ENCODE measurements at regions not wholly inside any gene's neighbourhood (a gene's known extent, or its start where the extent isn't known, plus 50 kb on each side); places are given as distances from the start of the nearest gene placed in this dataset.

DNA sequence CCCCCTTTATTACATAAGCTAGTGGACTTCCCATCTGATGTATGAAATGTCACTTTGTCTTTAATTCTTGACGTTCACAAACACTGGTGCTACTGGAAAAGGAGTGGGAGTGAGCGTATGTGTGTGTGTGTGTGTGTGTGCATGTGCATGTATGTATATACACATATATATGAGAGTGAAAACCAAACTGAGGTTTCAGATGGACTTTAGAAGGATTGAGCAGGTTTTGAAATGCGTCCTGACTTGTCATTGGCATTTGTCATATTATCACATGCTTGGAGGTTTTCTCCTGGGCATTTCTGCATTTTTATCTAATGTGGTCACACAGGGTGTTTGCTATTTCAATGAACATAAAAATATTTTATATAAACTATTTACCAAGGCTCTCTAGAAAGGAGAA is 1085.9 kb downstream of the BCL11B start:
- Histone ChIP-seq H3K36me3 (ENCODE audit: control insufficient read depth, insufficient read depth, low read length) (no peaks in the 10 kb centered on the region), H3K9ac (no peak overlapping the region), H2AFZ (no peak overlapping the region), H3K4me1 (no peaks in the 10 kb centered on the region), H3K9me3 (ENCODE audit: control insufficient read depth, low read length) (no peaks in the 10 kb centered on the region), H3K27me3 (ENCODE audit: control insufficient read depth, insufficient read depth, low read length) (no peaks in the 10 kb centered on the region), H3K4me3 (ENCODE audit: low read depth, low read length) (no peak overlapping the region), H3K4me2 (ENCODE audit: low read length) (no peak overlapping the region), H3K27ac (no peak overlapping the region), H3K79me2 (no peaks in the 10 kb centered on the region)
- TF ChIP-seq CTCF (IDR thresholded peaks at IDR 0.05): no peak

DNA sequence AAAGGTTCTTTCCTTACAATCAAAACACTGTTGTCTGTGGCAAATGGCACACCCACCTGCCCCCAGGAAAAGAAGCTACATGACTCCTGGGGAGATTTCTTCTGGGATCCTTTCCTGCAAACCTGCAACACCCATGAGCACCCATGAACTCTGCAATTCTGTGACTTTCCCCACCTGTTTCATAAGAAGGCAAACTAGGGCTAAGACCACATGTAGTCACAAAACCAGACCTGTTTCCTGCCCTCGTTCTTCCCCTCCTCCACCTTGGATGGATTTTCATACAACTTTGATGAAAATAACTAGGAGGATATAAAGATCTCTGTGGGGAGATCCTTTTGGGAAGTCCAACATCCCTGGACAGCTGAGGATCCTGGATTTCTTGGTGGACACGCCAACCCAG is 1084.7 kb downstream of the BCL11B start:
- H3K4me2 ChIP-seq (ENCODE audit: low read length): no peak overlapping the region
- H2AFZ ChIP-seq: no peak overlapping the region
- no peak overlapping the region for H3K9ac ChIP-seq
- no peak overlapping the region for H3K27ac ChIP-seq
- no peaks in the 10 kb centered on the region for H3K4me1 ChIP-seq
- H3K27me3 ChIP-seq (ENCODE audit: control insufficient read depth, insufficient read depth, low read length): no peaks in the 10 kb centered on the region
- no peaks in the 10 kb centered on the region for H3K36me3 ChIP-seq (ENCODE audit: control insufficient read depth, insufficient read depth, low read length)
- H3K4me3 ChIP-seq (ENCODE audit: low read depth, low read length): no peak overlapping the region
- no peaks in the 10 kb centered on the region for H3K79me2 ChIP-seq
- no peak for TF ChIP-seq CTCF (IDR thresholded peaks at IDR 0.05)
- H3K9me3 ChIP-seq (ENCODE audit: control insufficient read depth, low read length): no peaks in the 10 kb centered on the region

DNA sequence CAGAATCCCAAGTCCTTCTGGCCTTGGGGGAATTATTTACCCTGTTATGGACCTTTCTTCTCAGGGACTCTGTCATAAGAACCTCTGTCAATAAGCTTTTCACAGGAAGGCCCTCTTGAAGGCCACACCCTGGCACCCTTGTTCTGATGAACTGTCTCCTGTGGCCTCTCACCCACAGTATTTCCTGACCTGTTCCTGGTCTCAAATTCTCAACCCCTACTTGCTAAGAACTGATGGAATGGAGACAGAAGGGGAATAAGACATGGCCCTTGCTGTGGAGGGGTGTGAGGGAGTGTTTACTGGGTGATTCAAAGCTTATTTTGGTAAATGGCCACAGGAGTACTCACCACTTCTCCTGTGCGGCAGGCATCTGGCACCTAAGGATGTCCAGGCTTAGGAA is 1082.9 kb downstream of the BCL11B start:
- Histone ChIP-seq H3K27ac (no peak overlapping the region), H3K9ac (no peak overlapping the region), H3K4me3 (ENCODE audit: low read depth, low read length) (no peak overlapping the region), H3K79me2 (no peaks in the 10 kb centered on the region), H3K27me3 (ENCODE audit: control insufficient read depth, insufficient read depth, low read length) (no peaks in the 10 kb centered on the region), H3K36me3 (ENCODE audit: control insufficient read depth, insufficient read depth, low read length) (no peaks in the 10 kb centered on the region), H3K4me1 (no peaks in the 10 kb centered on the region), H2AFZ (no peak overlapping the region), H3K9me3 (ENCODE audit: control insufficient read depth, low read length) (no peaks in the 10 kb centered on the region), H3K4me2 (ENCODE audit: low read length) (no peak overlapping the region)
- no peak for TF ChIP-seq CTCF (IDR thresholded peaks at IDR 0.05)

DNA sequence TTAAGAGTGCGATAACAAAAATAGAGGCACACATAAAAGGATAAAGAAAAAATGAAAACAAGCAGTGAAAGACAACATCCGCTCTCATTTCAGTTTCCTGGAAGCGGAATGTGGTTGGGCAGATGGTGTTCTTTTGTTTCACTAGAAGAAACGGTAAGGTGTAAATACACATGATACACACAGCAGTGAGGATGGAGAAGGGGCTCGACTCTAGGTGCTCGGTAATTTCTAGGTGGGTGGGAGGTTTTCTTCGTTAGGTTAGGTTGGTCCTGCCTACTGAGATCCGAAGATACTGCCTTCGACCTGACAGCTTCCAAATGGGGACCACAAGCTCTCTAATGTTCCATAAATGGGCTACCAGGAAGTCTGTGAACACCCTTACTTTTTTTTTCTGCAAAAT is 1082.5 kb downstream of the BCL11B start:
- no peaks in the 10 kb centered on the region for H3K4me1 ChIP-seq
- H3K79me2 ChIP-seq: no peaks in the 10 kb centered on the region
- H3K27me3 ChIP-seq (ENCODE audit: control insufficient read depth, insufficient read depth, low read length): no peaks in the 10 kb centered on the region
- H3K4me2 ChIP-seq (ENCODE audit: low read length): no peak overlapping the region
- TF ChIP-seq CTCF (IDR thresholded peaks at IDR 0.05): no peak
- H3K9me3 ChIP-seq (ENCODE audit: control insufficient read depth, low read length): no peaks in the 10 kb centered on the region
- H3K9ac ChIP-seq: no peak overlapping the region
- no peak overlapping the region for H2AFZ ChIP-seq
- no peaks in the 10 kb centered on the region for H3K36me3 ChIP-seq (ENCODE audit: control insufficient read depth, insufficient read depth, low read length)
- H3K27ac ChIP-seq: no peak overlapping the region
- no peak overlapping the region for H3K4me3 ChIP-seq (ENCODE audit: low read depth, low read length)

GRCh38 chr14:98189944-98190343 is 1082.1 kb downstream of the BCL11B start:
- TF ChIP-seq CTCF (IDR thresholded peaks at IDR 0.05): no peak
- Histone ChIP-seq H2AFZ (no peak overlapping the region), H3K27ac (no peak overlapping the region)

More at GRCh38 chr14:98189944-98190343, 1082.1 kb downstream of the BCL11B start:
- no peak overlapping the region for H3K4me2 ChIP-seq (ENCODE audit: low read length)
- H3K9ac ChIP-seq: no peak overlapping the region
- no peaks in the 10 kb centered on the region for H3K9me3 ChIP-seq (ENCODE audit: control insufficient read depth, low read length)
- no peaks in the 10 kb centered on the region for H3K4me1 ChIP-seq
- H3K79me2 ChIP-seq: no peaks in the 10 kb centered on the region
- no peaks in the 10 kb centered on the region for H3K36me3 ChIP-seq (ENCODE audit: control insufficient read depth, insufficient read depth, low read length)
- no peaks in the 10 kb centered on the region for H3K27me3 ChIP-seq (ENCODE audit: control insufficient read depth, insufficient read depth, low read length)
- H3K4me3 ChIP-seq (ENCODE audit: low read depth, low read length): no peak overlapping the region
